G401.6 (cell line): ENCODE measurements at regions not wholly inside any gene's neighbourhood (a gene's known extent, or its start where the extent isn't known, plus 50 kb on each side); places are given as distances from the start of the nearest gene placed in this dataset.
"Not testable (repeated sequence)": the region's sequence is repeated elsewhere in the genome, so short reads cannot be mapped to it uniquely, and the experiment has no call there.

Experiments used
- FAIRE-seq: peaks from 2 replicates; lab custom pipeline; 2012; peaks lifted over from hg19 to GRCh38; lab: Jason Lieb, UNC

- peak; percentile 53 for FAIRE-seq
Observed at GRCh38 chr6:140025171-140025570, 650.7 kb upstream of the CITED2 start.

- FAIRE-seq = no peak
Observed at GRCh38 chr6:140020207-140020791, 645.9 kb upstream of the CITED2 start.

- FAIRE-seq = no peak
Observed at GRCh38 chr6:140018588-140018987, 644.1 kb upstream of the CITED2 start.

- no peak for FAIRE-seq
Observed at GRCh38 chr6:140017470-140017869, 643.0 kb upstream of the CITED2 start.

- peak; percentile 66 for FAIRE-seq
Observed at GRCh38 chr6:140012150-140012549, 637.7 kb upstream of the CITED2 start.

- FAIRE-seq = no peak
Observed at GRCh38 chr6:140011537-140011936, 637.1 kb upstream of the CITED2 start.

GRCh38 chr6:140009286-140009685 is 634.8 kb upstream of the CITED2 start:
- no peak for FAIRE-seq

- FAIRE-seq = no peak
Observed at GRCh38 chr6:140007525-140007924, 633.1 kb upstream of the CITED2 start.

GRCh38 chr6:140003217-140003616 is 628.8 kb upstream of the CITED2 start:
- FAIRE-seq = no peak

GRCh38 chr6:140002396-140003022 is 628.1 kb upstream of the CITED2 start:
- FAIRE-seq = peak; percentile 94

GRCh38 chr6:140001821-140002341 is 627.4 kb upstream of the CITED2 start:
- FAIRE-seq = no peak

- FAIRE-seq = no peak
Observed at GRCh38 chr6:140001005-140001404, 626.6 kb upstream of the CITED2 start.

GRCh38 chr6:139999661-140000060 is 625.2 kb upstream of the CITED2 start:
- not testable (repeated sequence) for FAIRE-seq

GRCh38 chr6:139998478-139998877 is 624.0 kb upstream of the CITED2 start:
- FAIRE-seq = not testable (repeated sequence)

GRCh38 chr6:139996253-139996834 is 621.9 kb upstream of the CITED2 start:
- FAIRE-seq = peak; percentile 64

GRCh38 chr6:139994998-139995397 is 620.5 kb upstream of the CITED2 start:
- no peak for FAIRE-seq

- peak; percentile 66 for FAIRE-seq
Observed at GRCh38 chr6:139990856-139991465, 616.5 kb upstream of the CITED2 start.

- FAIRE-seq = peak; percentile 53
Observed at GRCh38 chr6:139990026-139990686, 615.7 kb upstream of the CITED2 start.

GRCh38 chr6:139988685-139989084 is 614.2 kb upstream of the CITED2 start:
- FAIRE-seq = peak; percentile 70

GRCh38 chr6:139987091-139987490 is 612.6 kb upstream of the CITED2 start:
- FAIRE-seq = peak; percentile 92

- FAIRE-seq = no peak
Observed at GRCh38 chr6:139985236-139985815, 610.9 kb upstream of the CITED2 start.

GRCh38 chr6:139984317-139984716 is 609.9 kb upstream of the CITED2 start:
- FAIRE-seq = peak; percentile 100
